ENCODE measurements at regions not wholly inside any gene's neighbourhood (a gene's known extent, or its start where the extent isn't known, plus 50 kb on each side); places are given as distances from the start of the nearest gene placed in this dataset.
"Not testable (repeated sequence)": the region's sequence is repeated elsewhere in the genome, so short reads cannot be mapped to it uniquely, and the experiment has no call there.

GRCh38 chr15:96060591-96060990 lies 269.9 kb upstream of the NR2F2 start:
- not testable (repeated sequence) for TF ChIP-seq CTCF, POLR2A (IDR thresholded peaks at IDR 0.05)
